CD4-positive, alpha-beta T cell treated with Interleukin-15 for 4 hours (primary cell): ENCODE measurements at regions not wholly inside any gene's neighbourhood (a gene's known extent, or its start where the extent isn't known, plus 50 kb on each side); places are given as distances from the start of the nearest gene placed in this dataset.
"Not testable (repeated sequence)": the region's sequence is repeated elsewhere in the genome, so short reads cannot be mapped to it uniquely, and the experiment has no call there.

Experiments used
- DNase-seq: peaks from one replicate; pipeline ENCODE4 v3.0.0-alpha.2; 2020; ENCODE audit warnings: low spot score

GRCh38 chr14:58752771-58753201, 115.0 kb downstream of the DACT1 start:
- no peak for DNase-seq

GRCh38 chr14:58755031-58755925, 117.5 kb downstream of the DACT1 start:
- no peak for DNase-seq

- no peak for DNase-seq
These were observed 122.4 kb downstream of the DACT1 start for GRCh38 chr14:58760121-58760520.

- DNase-seq: no peak
These were observed 124.9 kb downstream of the DACT1 start for GRCh38 chr14:58762629-58763028.

GRCh38 chr14:58763210-58763609, 125.4 kb downstream of the DACT1 start:
- DNase-seq: no peak

GRCh38 chr14:58765418-58765831, 127.7 kb downstream of the DACT1 start:
- DNase-seq: no peak

- DNase-seq: no peak
These were observed 128.1 kb downstream of the DACT1 start for GRCh38 chr14:58765843-58766242.

GRCh38 chr14:58769011-58769643, 131.4 kb downstream of the DACT1 start:
- DNase-seq: no peak

- DNase-seq: no peak
These were observed 132.0 kb downstream of the DACT1 start for GRCh38 chr14:58769771-58770170.

- no peak for DNase-seq
These were observed 132.8 kb downstream of the DACT1 start for GRCh38 chr14:58770491-58770982.

- DNase-seq: no peak
These were observed 133.3 kb downstream of the DACT1 start for GRCh38 chr14:58771016-58771415.

- no peak for DNase-seq
These were observed 134.4 kb downstream of the DACT1 start for GRCh38 chr14:58772116-58772515.

GRCh38 chr14:58772794-58773620, 135.2 kb downstream of the DACT1 start:
- DNase-seq: no peak

GRCh38 chr14:58774531-58774930, 136.8 kb downstream of the DACT1 start:
- DNase-seq: no peak

- DNase-seq: not testable (repeated sequence)
These were observed 137.4 kb downstream of the DACT1 start for GRCh38 chr14:58775130-58775529.

GRCh38 chr14:58776516-58776915, 138.8 kb downstream of the DACT1 start:
- DNase-seq: no peak

- no peak for DNase-seq
These were observed 139.8 kb downstream of the DACT1 start for GRCh38 chr14:58777541-58777979.

GRCh38 chr14:58778202-58778601, 140.4 kb downstream of the DACT1 start:
- DNase-seq: no peak

- no peak for DNase-seq
These were observed 141.6 kb downstream of the DACT1 start for GRCh38 chr14:58779376-58779775.

- no peak for DNase-seq
These were observed 142.4 kb downstream of the DACT1 start for GRCh38 chr14:58780185-58780584.

- no peak for DNase-seq
These were observed 142.8 kb downstream of the DACT1 start for GRCh38 chr14:58780605-58781004.

GRCh38 chr14:58782011-58782410, 144.2 kb downstream of the DACT1 start:
- DNase-seq: no peak
